BJ (cell line): ENCODE measurements at regions not wholly inside any gene's neighbourhood (a gene's known extent, or its start where the extent isn't known, plus 50 kb on each side); places are given as distances from the start of the nearest gene placed in this dataset.

Experiments
- CTCF ChIA-PET: fragments of 350-600 bp; formaldehyde crosslinking; extraction: SDS; loops from one replicate; lab custom pipeline; 2021; ENCODE audit warnings: antibody characterized with exemption, inconsistent platforms; lab: Yijun Ruan, JAX
- POLR2A ChIA-PET: fragments of 300-600 bp; sonication (Branson Sonifier 250); formaldehyde crosslinking; extraction: SDS; loops from one replicate; lab custom pipeline; 2021; ENCODE audit warnings: antibody characterized with exemption; lab: Charles Lee
- DNase-seq: peaks from one replicate; pipeline ENCODE4 v3.0.0-alpha.2; 2011; ENCODE audit warnings: low read depth
- H3K27me3 ChIP-seq: 2 replicates; pipeline ENCODE4 v1.6.0; 2011; ENCODE audit warnings: low read length; ENCODE audit not compliant: control insufficient read depth, insufficient read depth
- H3K36me3 ChIP-seq: 2 replicates; pipeline ENCODE4 v1.5.1; 2011; ENCODE audit warnings: low read length; ENCODE audit not compliant: control insufficient read depth, insufficient read depth
- H3K4me3 ChIP-seq: 2 replicates; pipeline ENCODE4 v1.5.1; 2011; ENCODE audit warnings: low read depth, mild to moderate bottlenecking, control low read depth, low read length
- CTCF ChIP-seq: IDR thresholded peaks from 2 replicates; pipeline ENCODE4 v1.5.1; 2011; ENCODE audit warnings: low read depth, mild to moderate bottlenecking, control low read depth, inconsistent platforms, low read length, moderate library complexity; ENCODE audit not compliant: insufficient read depth

GRCh38 chr2:14047491-14047890 is 585.0 kb upstream of the LRATD1 start:
- no peak for TF ChIP-seq CTCF
- DNase-seq, result no peak
- H3K4me3 ChIP-seq, result no peak overlapping the region
- CTCF ChIA-PET, result no interaction called here
- POLR2A ChIA-PET, result no interaction called here
- no peaks in the 10 kb centered on the region for H3K36me3 ChIP-seq
- H3K27me3 ChIP-seq, result no peaks in the 10 kb centered on the region

DNA sequence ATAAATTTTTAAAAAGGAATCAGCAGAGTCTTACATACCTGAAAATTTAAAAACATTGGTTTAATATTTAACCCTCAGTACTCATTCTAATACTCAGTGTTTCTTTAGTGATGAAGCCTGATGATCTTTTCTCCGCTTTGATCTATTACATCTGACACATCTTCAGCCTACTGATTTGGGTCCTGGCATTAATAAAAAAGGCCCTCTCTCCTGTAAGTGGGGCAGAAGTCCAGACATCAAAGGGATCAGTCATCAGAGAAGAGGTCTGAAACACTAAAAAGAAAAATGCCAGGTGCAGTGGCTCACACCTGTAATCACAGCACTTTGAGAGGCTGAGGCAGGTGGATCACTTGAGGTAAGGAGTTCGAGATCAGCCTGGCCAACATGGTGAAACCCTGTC is 581.1 kb upstream of the LRATD1 start:
- H3K36me3 ChIP-seq, result no peaks in the 10 kb centered on the region
- no peaks in the 10 kb centered on the region for H3K27me3 ChIP-seq
- no peak overlapping the region for H3K4me3 ChIP-seq
- ChIA-PET POLR2A (no interaction called here), CTCF (no interaction called here)
- no peak for DNase-seq
- TF ChIP-seq CTCF, result no peak

GRCh38 chr2:14053105-14053504 is 579.4 kb upstream of the LRATD1 start:
- POLR2A ChIA-PET, result no interaction called here
- TF ChIP-seq CTCF, result no peak
- no peak for DNase-seq
- H3K27me3 ChIP-seq, result no peaks in the 10 kb centered on the region
- CTCF ChIA-PET, result no interaction called here
- no peak overlapping the region for H3K4me3 ChIP-seq
- no peaks in the 10 kb centered on the region for H3K36me3 ChIP-seq

DNA sequence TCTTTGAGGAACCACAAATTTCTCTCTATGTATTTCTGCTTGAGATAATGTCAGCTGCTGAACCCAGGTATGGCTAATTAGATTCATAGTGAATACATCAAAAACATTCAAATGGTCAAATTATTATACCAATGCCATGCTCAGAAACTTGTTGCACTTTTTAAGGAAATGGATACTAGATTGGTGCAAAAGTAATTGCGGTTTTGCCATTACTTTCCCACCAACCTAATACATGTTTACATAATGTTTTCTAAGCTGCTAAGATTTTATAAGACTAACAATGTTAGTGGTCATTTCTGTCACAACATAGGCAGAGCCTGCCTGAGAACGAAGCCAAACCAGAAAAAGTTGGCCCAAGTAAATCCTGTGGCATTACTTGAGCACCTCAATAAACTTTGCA is 568.2 kb upstream of the LRATD1 start:
- ChIA-PET POLR2A (no interaction called here), CTCF (no interaction called here)
- Histone ChIP-seq H3K27me3 (no peaks in the 10 kb centered on the region), H3K4me3 (no peak overlapping the region), H3K36me3 (no peaks in the 10 kb centered on the region)
- DNase-seq, result no peak
- no peak for TF ChIP-seq CTCF

GRCh38 chr2:14072338-14072737 is 560.2 kb upstream of the LRATD1 start:
- Histone ChIP-seq H3K4me3 (no peak overlapping the region), H3K36me3 (no peaks in the 10 kb centered on the region), H3K27me3 (no peaks in the 10 kb centered on the region)
- CTCF ChIA-PET, result no interaction called here
- DNase-seq, result no peak
- POLR2A ChIA-PET, result no interaction called here
- TF ChIP-seq CTCF, result no peak
